Vagina (tissue), 2 donors: ENCODE measurements at regions not wholly inside any gene's neighbourhood (a gene's known extent, or its start where the extent isn't known, plus 50 kb on each side); places are given as distances from the start of the nearest gene placed in this dataset. TPM values are rescaled to one million over a fixed set of nuclear protein-coding genes. Genes with fewer than 3 reads are reported as not detected.

Experiments
- DNase-seq, 2 donors: peaks; one replicate each; pipeline ENCODE4 v3.0.0-alpha.2; 2017; ENCODE audit errors: extremely low spot score in 2 of 2
- H3K27ac ChIP-seq: fragments of 200-600 bp; sonication (generic); one replicate; pipeline ENCODE4 v1.5.1; 2019
- H3K27me3 ChIP-seq: fragments of 200-600 bp; sonication (generic); one replicate; pipeline ENCODE4 v1.5.1; 2019
- H3K36me3 ChIP-seq, 2 donors: fragments of 200-600 bp; sonication (generic); one replicate each; pipeline ENCODE4 v1.5.1; 2017 to 2019
- H3K4me1 ChIP-seq: fragments of 200-600 bp; sonication (generic); one replicate; pipeline ENCODE4 v1.5.1; 2019
- H3K4me3 ChIP-seq, 2 donors: fragments of 200-600 bp; sonication (generic); 1 replicate in 1 of 2; 2 replicates in 1 of 2; pipeline ENCODE4 v1.5.1; 2016 to 2019
- H3K9me3 ChIP-seq: fragments of 200-600 bp; sonication (generic); one replicate; pipeline ENCODE4 v1.5.1; 2019
- POLR2A ChIP-seq, 2 donors: fragments of 450-650 bp; IDR thresholded peaks; one replicate each; pipeline ENCODE4 v1.6.1; 2017; ENCODE audit warnings: antibody characterized with exemption in 2 of 2, mild to moderate bottlenecking in 2 of 2, moderate library complexity in 2 of 2
- POLR2AphosphoS5 ChIP-seq, 2 donors: sonication (generic); formaldehyde crosslinking; IDR thresholded peaks; one replicate each; pipeline ENCODE4 v1.9.0; 2017; ENCODE audit warnings: antibody characterized with exemption in 2 of 2, mild to moderate bottlenecking in 2 of 2, low read depth in 1 of 2; ENCODE audit not compliant: insufficient read depth in 1 of 2
- intact Hi-C: fragments of 100-400 bp; cut with DNase I; formaldehyde crosslinking; loops from one replicate; pipeline ENCODE4 v1.15.1; 2023
- small RNA-seq: library from RNA; depleted of rRNA; stranded (forward); fragments of <200 nt; gene quantifications from one replicate; pipeline ENCODE3, GENCODE V24; 2016
- TF ChIP-seq, protein P1 (sequence below), 3 experiments: fragments of 450-650 bp in 2 of 3; fragments of 200-600 bp in 1 of 3; sonication (generic) in 1 of 3; IDR thresholded peaks; one replicate each; pipeline ENCODE4 v1.5.1; 2017 to 2019; ENCODE audit warnings: antibody characterized with exemption in 3 of 3, mild to moderate bottlenecking in 2 of 3, moderate library complexity in 2 of 3

DNA sequence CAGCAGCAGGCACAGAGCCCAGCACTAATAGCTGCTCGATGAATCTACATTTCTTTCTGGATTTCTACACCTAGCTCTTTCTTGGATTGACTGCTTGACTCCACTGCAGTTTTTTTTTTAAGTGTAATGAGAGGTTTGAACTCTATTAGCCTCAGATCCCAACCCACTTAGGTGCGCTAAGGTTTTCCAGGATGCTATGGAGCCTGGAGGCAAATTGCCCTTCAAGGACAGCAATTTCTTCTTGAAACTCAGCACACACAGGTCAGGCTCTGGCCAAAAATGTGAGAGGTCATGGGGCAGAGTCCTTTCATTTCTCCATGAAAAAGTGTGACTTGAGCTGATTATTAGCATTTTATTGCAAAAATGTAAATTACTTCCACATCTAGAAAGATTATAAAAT is 52.3 kb upstream of the TIAM2 start:
- Histone ChIP-seq H3K36me3 (peaks cover 0 to 14% of the 10 kb centered on the region in 2 donors), H3K27ac (no peak overlapping the region), H3K4me3 (no peak overlapping the region), H3K4me1 (no peaks in the 10 kb centered on the region), H3K9me3 (no peaks in the 10 kb centered on the region), H3K27me3 (no peaks in the 10 kb centered on the region)
- intact Hi-C loops: no loop called here
- DNase-seq: no peak
- TF ChIP-seq POLR2AphosphoS5 (IDR thresholded peaks at IDR 0.05; ENCODE audit: insufficient read depth in 1 of 2, low read depth in 1 of 2) (no peak), POLR2A (IDR thresholded peaks at IDR 0.05) (no peak)
- TF ChIP-seq, protein P1, sequence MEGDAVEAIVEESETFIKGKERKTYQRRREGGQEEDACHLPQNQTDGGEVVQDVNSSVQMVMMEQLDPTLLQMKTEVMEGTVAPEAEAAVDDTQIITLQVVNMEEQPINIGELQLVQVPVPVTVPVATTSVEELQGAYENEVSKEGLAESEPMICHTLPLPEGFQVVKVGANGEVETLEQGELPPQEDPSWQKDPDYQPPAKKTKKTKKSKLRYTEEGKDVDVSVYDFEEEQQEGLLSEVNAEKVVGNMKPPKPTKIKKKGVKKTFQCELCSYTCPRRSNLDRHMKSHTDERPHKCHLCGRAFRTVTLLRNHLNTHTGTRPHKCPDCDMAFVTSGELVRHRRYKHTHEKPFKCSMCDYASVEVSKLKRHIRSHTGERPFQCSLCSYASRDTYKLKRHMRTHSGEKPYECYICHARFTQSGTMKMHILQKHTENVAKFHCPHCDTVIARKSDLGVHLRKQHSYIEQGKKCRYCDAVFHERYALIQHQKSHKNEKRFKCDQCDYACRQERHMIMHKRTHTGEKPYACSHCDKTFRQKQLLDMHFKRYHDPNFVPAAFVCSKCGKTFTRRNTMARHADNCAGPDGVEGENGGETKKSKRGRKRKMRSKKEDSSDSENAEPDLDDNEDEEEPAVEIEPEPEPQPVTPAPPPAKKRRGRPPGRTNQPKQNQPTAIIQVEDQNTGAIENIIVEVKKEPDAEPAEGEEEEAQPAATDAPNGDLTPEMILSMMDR (IDR thresholded peaks at IDR 0.05): no peak

DNA sequence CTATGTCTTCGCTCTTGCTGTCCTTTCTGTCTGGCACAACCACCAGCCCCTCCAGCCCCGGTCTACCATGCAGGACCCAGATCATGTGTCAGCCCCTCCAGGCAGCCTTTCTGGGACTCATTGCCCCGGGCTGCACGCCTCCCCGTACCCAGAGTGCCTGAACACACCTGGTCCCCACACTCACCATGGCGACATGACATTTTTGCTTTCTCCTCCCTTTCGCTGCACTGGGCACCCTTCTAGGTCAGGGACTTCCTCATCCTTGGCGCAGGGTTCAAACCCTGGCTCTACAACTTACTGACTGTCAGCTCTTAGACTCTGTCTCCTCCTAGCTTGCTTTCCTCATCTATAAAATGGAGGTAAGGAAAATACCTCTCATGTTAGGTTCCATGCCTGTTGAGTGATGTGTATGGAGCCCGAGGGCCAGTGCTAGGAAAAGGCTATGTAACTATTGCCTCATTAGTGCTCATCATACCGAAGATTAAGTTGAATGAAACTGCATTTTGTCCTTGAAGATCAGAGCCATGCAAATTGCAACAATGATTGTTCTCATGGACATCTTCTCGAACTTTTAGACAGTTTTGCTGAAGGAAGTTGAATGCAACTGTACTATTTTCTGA is 49.7 kb upstream of the TIAM2 start:
- H3K27ac ChIP-seq: no peak overlapping the region

More for the DNA sequence above, 49.7 kb upstream of the TIAM2 start:
- DNase-seq: no peak
- H3K9me3 ChIP-seq: no peaks in the 10 kb centered on the region
- H3K4me1 ChIP-seq: no peaks in the 10 kb centered on the region
- H3K27me3 ChIP-seq: no peaks in the 10 kb centered on the region
- no peak overlapping the region for H3K4me3 ChIP-seq
- intact Hi-C loops: no loop called here
- TF ChIP-seq, protein P1 (IDR thresholded peaks at IDR 0.05): no peak
- TF ChIP-seq POLR2A (IDR thresholded peaks at IDR 0.05) (no peak), POLR2AphosphoS5 (IDR thresholded peaks at IDR 0.05; ENCODE audit: insufficient read depth in 1 of 2, low read depth in 1 of 2) (no peak)
- peaks cover 0 to 14% of the 10 kb centered on the region in 2 donors for H3K36me3 ChIP-seq

Small RNAs in the stretch of these regions (small RNA-seq; reads per million reads assigned to genes)
- gene RF00096: not detected
